Amygdala (tissue), 56 donors: ENCODE measurements at regions not wholly inside any gene's neighbourhood (a gene's known extent, or its start where the extent isn't known, plus 50 kb on each side); places are given as distances from the start of the nearest gene placed in this dataset.

ENCODE experiments used
- DNase-seq, 56 donors: peaks; one replicate each; lab custom pipeline; 2025; lab: John Stamatoyannopoulos, UW

- no peak for DNase-seq
Measured at GRCh38 chr5:135704616-135705015, 125.8 kb upstream of the CXCL14 start.

DNA sequence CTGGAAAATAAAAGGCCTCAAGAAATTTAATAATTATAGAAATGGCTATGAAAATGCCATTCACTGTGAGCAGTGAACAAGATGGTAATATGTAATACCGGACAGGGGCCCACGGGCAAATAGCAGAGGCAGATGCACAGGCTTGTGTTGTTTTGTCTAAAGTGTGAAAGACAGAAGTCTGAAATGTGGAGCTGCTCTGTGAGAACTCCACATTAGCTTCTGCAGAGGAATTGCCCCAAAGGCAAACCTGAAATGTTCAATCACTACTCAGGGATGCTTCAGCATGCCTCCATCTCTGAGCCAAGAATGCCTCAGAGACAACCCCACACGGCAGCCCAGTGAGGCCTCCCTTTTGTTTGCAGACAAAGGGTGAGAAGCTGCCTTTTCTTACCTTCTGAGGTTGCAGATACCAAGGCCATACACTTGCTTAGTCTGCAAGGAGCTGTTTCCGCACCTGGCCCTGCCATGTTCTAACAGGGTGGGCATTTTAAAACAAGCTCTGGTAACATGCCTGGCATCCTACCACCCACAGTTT is 124.3 kb upstream of the CXCL14 start:
- no peak for DNase-seq

DNA sequence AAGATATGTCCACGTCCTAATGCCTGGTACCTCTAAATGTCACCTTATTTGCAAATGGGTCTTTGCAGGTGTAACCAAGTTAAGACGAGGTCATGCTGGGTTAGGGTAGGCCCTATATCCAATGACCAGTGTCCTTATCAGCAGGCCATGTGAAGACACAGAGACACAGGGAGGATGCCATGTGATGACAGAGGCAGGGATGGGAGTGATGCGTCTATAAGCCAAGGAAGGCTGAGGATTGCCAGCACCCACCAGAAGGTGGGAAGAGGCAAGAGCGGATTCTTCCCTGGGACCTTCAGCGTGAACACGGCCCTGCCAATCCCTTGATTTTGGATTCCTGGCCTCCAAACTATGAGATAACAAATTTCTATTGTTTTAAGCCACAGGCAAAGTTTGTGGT is 123.4 kb upstream of the CXCL14 start:
- DNase-seq: no peak

DNA sequence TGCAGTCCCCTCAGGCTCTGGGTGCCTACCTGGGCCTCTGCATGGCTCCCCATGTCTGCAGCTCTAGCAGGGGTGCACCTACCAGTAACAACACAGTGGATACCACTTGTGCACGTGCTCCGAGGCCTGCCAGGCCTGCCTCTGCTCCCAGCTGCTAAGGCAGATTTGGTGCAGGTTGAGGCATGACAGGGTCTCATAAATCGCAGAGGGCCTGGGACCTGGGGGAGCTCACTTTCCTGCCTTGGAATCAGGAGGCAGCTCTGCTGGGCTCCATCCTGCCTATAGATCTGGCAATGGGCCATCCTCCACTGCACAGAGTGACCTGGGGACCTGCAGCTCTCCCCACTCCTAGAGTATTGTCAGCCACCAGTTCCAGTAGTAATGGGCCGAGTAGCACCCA is 121.9 kb upstream of the CXCL14 start:
- no peak for DNase-seq

DNA sequence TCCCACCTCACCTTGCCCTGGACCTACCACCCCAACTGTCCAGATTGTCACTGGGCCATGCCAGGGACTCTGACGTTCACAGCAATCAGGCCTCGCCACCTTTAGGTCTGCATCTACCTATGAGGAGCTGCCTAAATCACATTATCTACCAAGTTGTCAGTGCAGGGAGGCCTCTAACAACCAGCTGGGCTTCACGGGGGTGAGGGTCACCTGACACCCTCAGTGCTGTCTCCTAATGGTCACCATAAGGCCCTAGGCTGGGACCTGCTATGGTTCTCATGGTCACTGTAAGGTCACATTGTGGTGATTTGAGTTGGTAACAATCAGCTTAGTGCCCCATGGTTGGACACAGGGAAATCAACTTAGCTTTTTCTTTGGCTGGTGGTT is 119.2 kb upstream of the CXCL14 start:
- DNase-seq: no peak

DNA sequence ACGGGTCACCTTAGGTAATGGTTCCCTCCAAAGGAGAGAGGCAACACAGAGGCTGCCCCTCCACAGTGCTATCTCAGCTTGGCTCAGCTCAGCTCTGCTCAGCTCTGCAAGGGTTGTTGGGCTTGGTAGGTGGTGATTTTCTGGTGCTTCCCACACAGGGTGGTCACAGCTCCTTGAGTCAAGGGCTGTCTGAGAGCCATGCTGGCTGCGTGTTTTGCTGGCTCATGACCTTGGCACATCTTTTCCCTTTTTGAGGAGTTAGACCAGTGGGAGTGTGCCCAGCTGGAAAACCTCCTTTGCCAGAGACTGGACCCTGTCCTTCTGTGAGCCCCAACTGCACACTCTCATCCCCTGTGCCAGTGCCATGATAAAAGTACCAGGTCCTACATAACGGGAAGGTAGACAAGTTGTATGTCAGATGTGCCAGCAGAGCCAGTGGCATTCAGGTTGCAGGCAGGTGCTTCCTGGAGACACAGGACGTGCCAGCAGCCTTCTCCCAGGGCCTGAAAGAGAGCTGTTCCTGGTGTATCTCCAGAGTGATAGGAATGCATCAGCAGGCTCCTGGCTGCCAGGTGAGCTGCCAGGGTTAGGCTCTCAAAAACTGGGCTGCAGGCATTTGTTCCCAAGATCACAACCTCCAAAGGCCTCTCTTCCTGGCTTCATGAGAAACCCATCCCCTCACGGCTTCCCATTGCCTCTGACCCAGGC is 118.6 kb upstream of the CXCL14 start:
- DNase-seq: no peak

- no peak for DNase-seq
Measured at GRCh38 chr5:135696317-135696716, 117.5 kb upstream of the CXCL14 start.

GRCh38 chr5:135695656-135696313 is 117.0 kb upstream of the CXCL14 start:
- DNase-seq: no peak

GRCh38 chr5:135694906-135695305 is 116.1 kb upstream of the CXCL14 start:
- no peak for DNase-seq

- DNase-seq: no peak
Measured at GRCh38 chr5:135694012-135694411, 115.2 kb upstream of the CXCL14 start.

GRCh38 chr5:135693371-135693955 is 114.7 kb upstream of the CXCL14 start:
- DNase-seq: no peak

- DNase-seq: no peak
Measured at GRCh38 chr5:135691044-135691443, 112.3 kb upstream of the CXCL14 start.

DNA sequence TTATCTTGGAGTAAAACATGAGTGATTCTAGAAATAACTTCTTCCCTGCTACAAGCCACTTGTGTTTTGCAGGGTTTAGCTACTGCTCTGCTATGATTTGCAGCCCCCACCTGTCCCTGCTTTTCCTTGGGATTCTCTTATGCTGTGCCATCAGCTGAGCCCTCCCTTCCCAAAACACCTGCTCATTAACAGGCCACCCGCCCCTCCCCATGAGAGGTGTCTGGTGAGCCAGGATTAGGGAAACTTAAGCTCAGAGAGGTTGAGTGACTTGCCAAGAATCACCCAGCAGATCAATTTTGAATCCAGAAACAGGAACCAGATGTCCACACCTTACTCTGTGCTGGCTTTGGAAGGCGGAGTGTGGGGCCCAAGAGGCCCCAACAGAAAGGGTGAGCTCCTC is 111.7 kb upstream of the CXCL14 start:
- no peak for DNase-seq

DNA sequence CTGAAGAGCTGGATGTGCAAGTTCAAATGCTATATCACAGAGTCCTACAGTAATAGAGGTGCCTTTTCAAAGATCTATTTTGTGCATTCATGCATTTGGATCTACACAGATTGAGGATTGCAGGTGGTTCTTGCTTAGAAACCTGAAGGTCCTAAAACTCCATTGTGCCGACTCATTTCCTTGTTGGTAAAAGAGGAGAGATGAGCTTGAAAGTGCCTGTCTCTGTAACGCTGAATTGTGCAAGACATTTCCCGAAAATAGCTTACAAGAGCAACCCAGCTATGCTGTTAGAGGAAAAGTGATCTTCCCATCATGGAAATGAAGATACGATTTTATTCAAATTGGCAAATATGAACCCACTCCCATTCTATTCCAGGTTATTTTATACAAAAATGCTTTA is 110.7 kb upstream of the CXCL14 start:
- DNase-seq: no peak

DNA sequence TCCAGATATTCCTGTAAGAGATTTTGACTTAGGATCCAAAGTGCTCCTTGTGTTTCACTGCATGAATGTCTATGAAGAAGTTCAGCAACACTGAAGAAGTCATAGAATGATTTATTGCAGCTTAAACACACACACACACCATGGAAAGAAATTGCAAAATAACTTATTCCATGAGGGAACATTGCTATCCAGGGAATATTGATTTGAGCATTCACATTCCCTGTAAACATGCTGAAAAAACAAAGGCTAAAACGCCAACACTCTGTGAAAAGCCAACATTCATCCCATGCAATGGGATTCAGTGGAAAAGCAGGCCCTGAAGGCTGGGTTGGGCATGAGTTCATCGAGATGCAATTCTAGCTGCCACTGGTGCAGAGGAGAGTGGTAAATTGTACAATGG is 109.6 kb upstream of the CXCL14 start:
- DNase-seq: no peak

- DNase-seq: no peak
Measured at GRCh38 chr5:135683189-135683588, 104.4 kb upstream of the CXCL14 start.

GRCh38 chr5:135680713-135681112 is 101.9 kb upstream of the CXCL14 start:
- DNase-seq: no peak

DNA sequence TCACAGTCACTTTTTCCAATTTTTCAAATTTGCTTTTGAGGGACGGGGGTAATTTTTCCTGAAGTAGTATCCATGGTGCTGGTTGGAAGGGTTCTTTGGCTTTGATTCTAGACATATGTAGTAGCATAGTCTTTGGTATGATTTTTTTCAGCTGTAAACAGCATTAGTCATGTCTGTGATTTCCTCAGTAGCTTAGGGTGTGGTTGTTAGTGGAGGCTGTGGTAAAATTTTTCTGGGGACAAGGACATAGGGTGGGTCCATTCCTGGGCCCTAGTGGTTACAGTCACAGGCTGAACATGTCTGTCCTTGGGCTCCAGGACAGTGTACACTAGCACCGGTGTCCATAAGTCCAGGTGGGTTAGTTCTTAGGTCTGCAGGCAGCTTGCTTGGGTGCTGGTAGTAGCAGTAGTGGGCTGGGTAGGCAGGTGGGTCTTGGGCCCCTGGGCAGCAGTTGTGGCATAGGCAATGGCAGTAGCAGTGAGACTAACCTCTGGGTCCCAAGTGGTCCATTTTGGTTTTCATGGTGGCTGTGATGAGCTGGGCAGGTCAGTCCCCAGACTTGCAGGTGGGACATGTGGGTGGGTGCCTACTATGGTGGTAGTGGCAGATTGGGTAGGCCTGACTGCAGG is 100.0 kb upstream of the CXCL14 start:
- DNase-seq: no peak

- DNase-seq: no peak
Measured at GRCh38 chr5:135671966-135672365, 93.2 kb upstream of the CXCL14 start.

GRCh38 chr5:135671052-135671705 is 92.4 kb upstream of the CXCL14 start:
- DNase-seq: no peak

- no peak for DNase-seq
Measured at GRCh38 chr5:135670588-135670987, 91.8 kb upstream of the CXCL14 start.
